ENCODE measurements at regions not wholly inside any gene's neighbourhood (a gene's known extent, or its start where the extent isn't known, plus 50 kb on each side); places are given as distances from the start of the nearest gene placed in this dataset.

GRCh38 chr7:21149809-21150208 is 278.1 kb upstream of the SP4 start:
- no peak for TF ChIP-seq RAD21 (IDR thresholded peaks at IDR 0.05; ENCODE audit: low read length)
- TF ChIP-seq POLR2A (IDR thresholded peaks at IDR 0.05; ENCODE audit: low read depth, low read length) = no peak
- TF ChIP-seq CTCF (conservative IDR thresholded peaks at IDR 0.05; ENCODE audit: low read depth, low read length) = no peak
- no peak for TF ChIP-seq RFX5 (IDR thresholded peaks at IDR 0.05; ENCODE audit: low read depth, low read length)
- no peak for TF ChIP-seq RCOR1 (IDR thresholded peaks at IDR 0.05; ENCODE audit: insufficient replicate concordance, low read length)
- no peak for TF ChIP-seq FOS (IDR thresholded peaks at IDR 0.05; ENCODE audit: low read depth, low read length)
- no peak for TF ChIP-seq CEBPB (IDR thresholded peaks at IDR 0.05; ENCODE audit: low read depth, low read length)
